ENCODE measurements at regions not wholly inside any gene's neighbourhood (a gene's known extent, or its start where the extent isn't known, plus 50 kb on each side); places are given as distances from the start of the nearest gene placed in this dataset.
"Not testable (repeated sequence)": the region's sequence is repeated elsewhere in the genome, so short reads cannot be mapped to it uniquely, and the experiment has no call there.

DNA sequence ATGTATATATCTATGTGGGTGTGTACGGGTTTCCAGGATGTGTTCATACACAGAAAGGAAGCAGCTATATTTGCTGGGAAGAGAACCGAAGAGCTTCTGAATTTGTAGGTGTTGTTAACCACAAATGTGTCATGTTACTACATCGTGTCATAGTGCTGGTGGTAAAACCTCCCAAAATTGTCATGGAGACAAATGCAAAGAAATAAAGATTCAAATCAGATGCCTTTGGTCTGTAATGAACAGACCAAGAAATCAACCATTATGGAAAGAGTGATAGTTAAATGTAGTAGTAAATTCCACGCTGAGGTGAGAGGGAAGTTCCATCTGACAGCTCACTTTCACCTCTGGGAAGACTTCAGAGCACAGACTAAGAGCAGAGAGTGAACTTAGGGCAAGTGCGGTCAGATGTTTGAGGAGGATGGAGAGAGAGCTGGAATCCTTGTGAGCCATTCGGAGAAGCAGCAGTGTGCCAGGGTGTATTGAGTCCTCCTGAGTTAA, 487.5 kb downstream of the TMEM121 start:
- no peak for DNase-seq (ENCODE audit: insufficient read length, low spot score)
- no peak for FAIRE-seq
- TF ChIP-seq, protein P1, sequence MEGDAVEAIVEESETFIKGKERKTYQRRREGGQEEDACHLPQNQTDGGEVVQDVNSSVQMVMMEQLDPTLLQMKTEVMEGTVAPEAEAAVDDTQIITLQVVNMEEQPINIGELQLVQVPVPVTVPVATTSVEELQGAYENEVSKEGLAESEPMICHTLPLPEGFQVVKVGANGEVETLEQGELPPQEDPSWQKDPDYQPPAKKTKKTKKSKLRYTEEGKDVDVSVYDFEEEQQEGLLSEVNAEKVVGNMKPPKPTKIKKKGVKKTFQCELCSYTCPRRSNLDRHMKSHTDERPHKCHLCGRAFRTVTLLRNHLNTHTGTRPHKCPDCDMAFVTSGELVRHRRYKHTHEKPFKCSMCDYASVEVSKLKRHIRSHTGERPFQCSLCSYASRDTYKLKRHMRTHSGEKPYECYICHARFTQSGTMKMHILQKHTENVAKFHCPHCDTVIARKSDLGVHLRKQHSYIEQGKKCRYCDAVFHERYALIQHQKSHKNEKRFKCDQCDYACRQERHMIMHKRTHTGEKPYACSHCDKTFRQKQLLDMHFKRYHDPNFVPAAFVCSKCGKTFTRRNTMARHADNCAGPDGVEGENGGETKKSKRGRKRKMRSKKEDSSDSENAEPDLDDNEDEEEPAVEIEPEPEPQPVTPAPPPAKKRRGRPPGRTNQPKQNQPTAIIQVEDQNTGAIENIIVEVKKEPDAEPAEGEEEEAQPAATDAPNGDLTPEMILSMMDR (IDR thresholded peaks at IDR 0.05; ENCODE audit: insufficient read depth, missing control alignments): no peak

DNA sequence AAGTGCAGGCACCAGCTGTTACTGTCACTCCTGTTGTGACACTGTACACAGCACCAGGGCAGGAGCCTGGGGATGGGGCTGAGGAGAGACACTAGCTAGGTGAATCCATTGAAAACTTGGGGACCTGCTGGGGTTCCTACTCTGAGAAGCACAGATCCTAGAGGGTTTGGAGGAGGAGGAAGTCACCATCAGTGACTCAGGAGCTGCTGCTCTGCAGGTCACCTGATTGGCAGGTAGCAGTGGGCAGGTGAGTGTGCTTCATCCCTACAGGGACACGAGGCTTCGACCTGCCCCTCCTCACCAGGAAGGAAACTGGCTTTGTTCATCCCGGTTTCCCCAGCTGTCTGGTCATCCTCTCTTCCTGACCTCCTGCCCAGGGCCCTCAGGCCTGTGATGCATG, 491.6 kb downstream of the TMEM121 start:
- not testable (repeated sequence) for FAIRE-seq; DNase-seq (ENCODE audit: insufficient read length, low spot score)

DNA sequence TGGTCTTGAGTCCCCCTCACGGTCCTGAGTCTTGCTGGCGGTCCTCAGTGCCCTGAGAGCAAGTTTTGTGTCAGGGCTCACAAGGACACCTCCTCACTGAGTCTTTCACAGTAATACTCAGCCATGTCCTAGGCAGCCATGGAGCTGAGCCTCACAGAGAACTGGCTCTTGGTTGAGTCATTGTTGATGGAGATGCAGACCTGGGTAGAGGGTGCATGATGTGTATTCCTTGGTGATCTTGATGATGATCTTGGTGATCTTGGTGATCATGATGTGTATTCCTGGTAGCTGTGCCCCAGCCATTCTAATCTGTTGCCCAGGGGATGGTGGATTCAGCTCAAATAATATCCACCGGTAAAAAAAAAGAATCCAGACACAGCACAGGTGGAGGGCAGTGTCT, 495.4 kb downstream of the TMEM121 start:
- TF ChIP-seq, protein P1 (IDR thresholded peaks at IDR 0.05; ENCODE audit: insufficient read depth, missing control alignments): no peak
- FAIRE-seq: no peak
- no peak for DNase-seq (ENCODE audit: insufficient read length, low spot score)

DNA sequence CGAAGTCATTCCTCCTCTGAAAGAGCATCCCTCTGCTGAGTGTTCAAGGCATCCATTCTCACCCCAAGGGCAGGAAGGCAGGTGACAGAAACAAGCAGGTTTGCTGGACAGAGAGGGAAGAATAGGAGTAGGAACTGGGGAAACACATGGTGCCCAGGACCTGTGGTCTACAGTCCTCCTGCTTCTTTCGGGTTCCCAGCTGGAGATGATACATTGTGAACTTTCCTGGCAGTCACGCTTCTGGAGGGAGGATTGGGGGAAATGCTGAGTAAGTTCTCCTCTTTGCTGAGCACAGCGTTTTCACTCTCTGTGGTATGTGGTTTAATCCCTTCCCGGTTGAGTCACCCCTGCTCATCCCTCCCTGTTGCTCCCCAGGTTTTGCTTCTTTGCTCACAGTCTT, 496.3 kb downstream of the TMEM121 start:
- not testable (repeated sequence) for DNase-seq (ENCODE audit: insufficient read length, low spot score); FAIRE-seq

DNA sequence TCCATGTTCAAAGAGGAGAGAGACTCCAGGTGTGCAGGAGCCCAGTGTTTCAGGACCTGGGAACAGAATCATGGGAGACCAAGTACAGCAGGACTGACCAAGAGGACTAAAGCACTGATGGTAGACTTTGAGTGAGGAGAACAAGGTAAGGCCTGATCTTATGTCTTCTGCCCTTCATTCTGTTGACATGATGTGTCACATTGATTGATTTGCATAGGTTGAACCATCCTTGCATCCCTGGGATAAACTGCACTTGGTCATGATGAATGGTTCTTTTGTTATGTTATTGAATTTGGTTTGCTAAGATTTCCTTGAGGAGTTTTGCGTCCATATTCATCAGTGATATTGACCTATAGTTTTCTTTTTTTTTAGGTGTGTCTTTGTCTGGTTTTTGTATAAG, 497.0 kb downstream of the TMEM121 start:
- FAIRE-seq (no peak), DNase-seq (ENCODE audit: insufficient read length, low spot score) (no peak)
- TF ChIP-seq, protein P1 (IDR thresholded peaks at IDR 0.05; ENCODE audit: insufficient read depth, missing control alignments): no peak

DNA sequence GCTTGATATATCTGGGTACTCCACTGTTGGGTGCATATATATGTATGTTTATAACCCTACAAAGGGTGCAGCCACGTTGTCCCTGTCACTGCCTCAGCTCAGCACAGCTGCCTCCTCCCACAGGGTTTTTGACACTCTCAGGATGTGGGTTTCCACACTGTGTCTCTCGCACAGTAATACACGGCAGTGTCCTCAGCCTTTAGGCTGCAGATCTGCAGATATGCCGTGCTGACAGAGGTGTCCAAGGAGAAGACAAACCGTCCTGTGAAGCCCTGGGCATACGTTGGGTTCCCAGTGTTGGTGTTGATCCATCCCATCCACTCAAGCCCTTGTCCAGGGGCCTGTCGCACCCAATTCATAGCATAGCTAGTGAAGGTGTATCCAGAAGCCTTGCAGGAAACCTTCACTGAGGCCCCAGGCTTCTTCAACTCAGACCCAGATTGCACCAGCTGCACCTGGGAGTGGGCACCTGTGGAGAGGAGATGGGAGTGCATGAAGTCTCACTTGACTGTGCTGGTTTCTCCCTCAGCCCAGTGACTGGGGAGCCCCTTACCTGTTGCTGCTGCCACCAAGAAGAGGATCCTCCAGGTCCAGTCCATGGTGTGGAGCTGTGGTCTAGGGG, 498.7 kb downstream of the TMEM121 start:
- no peak for DNase-seq (ENCODE audit: insufficient read length, low spot score)
- TF ChIP-seq, protein P1 (IDR thresholded peaks at IDR 0.05; ENCODE audit: insufficient read depth, missing control alignments): no peak
- no peak for FAIRE-seq

DNA sequence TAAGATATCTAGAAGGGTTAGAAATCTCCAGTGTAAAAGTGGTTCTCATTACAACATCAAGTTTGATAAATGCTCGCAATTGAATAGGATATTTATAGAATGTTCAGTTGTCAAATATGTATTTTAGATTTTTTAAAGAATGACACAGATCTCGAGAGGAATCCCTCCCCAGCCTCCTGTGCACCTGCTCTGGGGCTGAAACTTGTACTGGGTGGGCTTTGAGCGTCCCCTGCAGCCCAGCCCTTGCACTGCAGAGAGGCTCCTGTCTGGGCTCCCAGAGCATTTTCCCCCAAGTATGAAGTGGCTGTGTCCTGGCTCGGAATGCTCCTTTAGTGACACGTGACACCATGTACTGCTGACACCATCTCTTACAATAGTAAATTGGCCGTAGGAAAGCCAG, 499.6 kb downstream of the TMEM121 start:
- TF ChIP-seq, protein P1 (IDR thresholded peaks at IDR 0.05; ENCODE audit: insufficient read depth, missing control alignments): no peak
- no peak for FAIRE-seq

DNA sequence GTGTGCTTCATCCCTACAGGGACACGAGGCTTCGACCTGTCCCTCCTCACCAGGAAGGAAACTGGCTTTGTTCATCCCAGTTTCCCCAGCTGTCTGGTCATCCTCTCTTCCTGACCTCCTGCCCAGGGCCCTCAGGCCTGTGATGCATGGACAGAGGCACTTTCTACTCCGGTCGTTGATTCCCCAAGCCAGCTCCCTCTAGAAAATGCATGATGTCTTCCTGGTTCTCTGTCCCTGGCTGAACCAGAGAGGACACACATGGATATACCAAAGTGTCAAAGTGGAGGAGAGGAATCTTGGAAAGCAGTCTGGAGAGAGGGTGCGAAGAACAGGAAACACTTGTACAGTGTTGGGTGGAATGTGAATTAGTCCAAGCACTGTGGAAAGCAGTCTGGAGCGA, 501.4 kb downstream of the TMEM121 start:
- not testable (repeated sequence) for DNase-seq (ENCODE audit: insufficient read length, low spot score); FAIRE-seq

More for the DNA sequence above, 499.6 kb downstream of the TMEM121 start:
- no peak for DNase-seq (ENCODE audit: insufficient read length, low spot score)

DNA sequence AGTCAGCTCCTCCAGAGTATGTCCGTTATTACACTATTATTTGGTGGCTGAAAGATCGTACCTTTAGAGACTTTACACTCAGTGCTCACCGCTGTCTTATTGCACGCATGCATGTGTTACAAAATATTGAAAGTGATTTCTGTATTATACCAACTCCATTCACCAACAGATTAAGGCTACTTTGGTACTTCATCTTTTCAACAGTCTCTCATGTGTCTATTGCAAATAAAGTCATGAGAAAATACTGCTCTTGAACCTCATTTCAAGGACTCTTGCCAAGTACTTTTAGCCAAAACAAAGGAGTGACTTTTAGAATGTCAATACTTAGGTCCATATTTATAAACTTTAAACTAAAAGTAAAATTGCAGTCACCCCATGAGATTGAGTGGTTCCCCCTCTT, 503.6 kb downstream of the TMEM121 start:
- no peak for DNase-seq (ENCODE audit: insufficient read length, low spot score)
- FAIRE-seq: no peak
- TF ChIP-seq, protein P1 (IDR thresholded peaks at IDR 0.05; ENCODE audit: insufficient read depth, missing control alignments): no peak
